ENCODE measurements at regions not wholly inside any gene's neighbourhood (a gene's known extent, or its start where the extent isn't known, plus 50 kb on each side); places are given as distances from the start of the nearest gene placed in this dataset.

DNA sequence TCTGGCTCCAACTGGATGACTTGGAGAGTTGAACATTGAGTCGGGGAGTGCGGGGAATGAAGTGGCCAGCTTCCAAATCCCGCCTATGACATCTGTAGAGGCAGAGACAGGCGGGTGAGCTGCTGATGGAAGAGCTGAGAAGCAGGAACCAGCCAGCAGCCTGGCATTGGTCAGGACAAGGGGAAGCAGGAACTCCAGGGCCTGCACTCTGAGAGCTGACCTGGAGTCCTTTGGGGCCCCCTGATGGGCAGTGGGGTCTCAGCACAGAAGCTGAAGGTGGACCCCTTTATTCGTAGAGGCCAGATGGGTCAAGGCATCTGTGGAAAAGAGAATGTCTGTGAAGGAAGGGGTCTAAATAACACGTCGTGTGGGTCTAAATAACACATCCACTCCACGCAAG lies 57.0 kb downstream of the SEC61G start:
- Histone ChIP-seq H3K9me3 (no peaks in the 10 kb centered on the region), H3K4me3 (no peak overlapping the region), H3K4me1 (no peaks in the 10 kb centered on the region), H3K27ac (no peak overlapping the region), H3K36me3 (no peaks in the 10 kb centered on the region), H3K27me3 (no peaks in the 10 kb centered on the region)
- intact Hi-C loops (cut with DNase I) = no loop called here
- TF ChIP-seq, protein P1, sequence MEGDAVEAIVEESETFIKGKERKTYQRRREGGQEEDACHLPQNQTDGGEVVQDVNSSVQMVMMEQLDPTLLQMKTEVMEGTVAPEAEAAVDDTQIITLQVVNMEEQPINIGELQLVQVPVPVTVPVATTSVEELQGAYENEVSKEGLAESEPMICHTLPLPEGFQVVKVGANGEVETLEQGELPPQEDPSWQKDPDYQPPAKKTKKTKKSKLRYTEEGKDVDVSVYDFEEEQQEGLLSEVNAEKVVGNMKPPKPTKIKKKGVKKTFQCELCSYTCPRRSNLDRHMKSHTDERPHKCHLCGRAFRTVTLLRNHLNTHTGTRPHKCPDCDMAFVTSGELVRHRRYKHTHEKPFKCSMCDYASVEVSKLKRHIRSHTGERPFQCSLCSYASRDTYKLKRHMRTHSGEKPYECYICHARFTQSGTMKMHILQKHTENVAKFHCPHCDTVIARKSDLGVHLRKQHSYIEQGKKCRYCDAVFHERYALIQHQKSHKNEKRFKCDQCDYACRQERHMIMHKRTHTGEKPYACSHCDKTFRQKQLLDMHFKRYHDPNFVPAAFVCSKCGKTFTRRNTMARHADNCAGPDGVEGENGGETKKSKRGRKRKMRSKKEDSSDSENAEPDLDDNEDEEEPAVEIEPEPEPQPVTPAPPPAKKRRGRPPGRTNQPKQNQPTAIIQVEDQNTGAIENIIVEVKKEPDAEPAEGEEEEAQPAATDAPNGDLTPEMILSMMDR (IDR thresholded peaks at IDR 0.05) = no peak
- DNase-seq (ENCODE audit: low spot score in 2 of 2) = no peak

- Histone ChIP-seq H3K27me3 (no peaks in the 10 kb centered on the region), H3K4me3 (no peak overlapping the region), H3K4me1 (no peaks in the 10 kb centered on the region), H3K27ac (no peak overlapping the region), H3K9me3 (no peaks in the 10 kb centered on the region), H3K36me3 (no peaks in the 10 kb centered on the region)
- no peak for DNase-seq (ENCODE audit: low spot score in 2 of 2)
- TF ChIP-seq, protein P1 (IDR thresholded peaks at IDR 0.05) = no peak
- intact Hi-C loops (cut with DNase I) = no loop called here
These were observed 59.3 kb downstream of the SEC61G start for GRCh38 chr7:54699715-54700114.

DNA sequence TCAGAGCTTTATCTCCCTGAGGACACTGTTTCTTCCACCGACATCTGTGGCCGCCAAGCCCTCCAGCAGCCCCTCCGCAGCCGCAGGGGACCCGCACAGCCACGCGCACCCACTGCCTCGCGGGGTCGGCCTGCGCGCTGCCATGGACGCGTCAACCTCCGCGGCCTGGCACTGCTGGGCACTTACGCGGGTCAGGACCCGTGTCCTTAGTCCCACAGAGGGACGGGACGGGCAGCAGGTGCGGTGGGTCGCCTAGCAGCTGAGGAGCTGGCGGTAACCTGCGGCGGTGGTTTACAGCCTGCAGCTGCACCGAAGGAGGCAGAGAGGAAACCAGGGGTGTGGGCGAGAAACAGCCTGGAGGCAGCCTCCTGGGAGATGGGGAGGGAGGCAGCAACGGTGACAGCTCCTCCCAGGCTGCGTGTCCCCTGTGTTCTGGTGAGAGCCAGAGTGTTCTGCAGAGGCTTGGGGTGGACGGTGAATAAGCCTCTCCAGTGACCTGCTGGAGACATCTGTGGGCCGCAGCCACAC lies 61.3 kb downstream of the SEC61G start:
- intact Hi-C loops (cut with DNase I) = no loop called here
- H3K27ac ChIP-seq = no peak overlapping the region
- no peaks in the 10 kb centered on the region for H3K4me1 ChIP-seq
- no peaks in the 10 kb centered on the region for H3K27me3 ChIP-seq
- no peak overlapping the region for H3K4me3 ChIP-seq
- TF ChIP-seq, protein P1 (IDR thresholded peaks at IDR 0.05) = no peak
- H3K9me3 ChIP-seq = no peaks in the 10 kb centered on the region
- no peak for DNase-seq (ENCODE audit: low spot score in 2 of 2)
- H3K36me3 ChIP-seq = no peaks in the 10 kb centered on the region

GRCh38 chr7:54690892-54691291 lies 68.1 kb downstream of the SEC61G start:
- H3K27ac ChIP-seq = no peak overlapping the region
- DNase-seq (ENCODE audit: low spot score in 2 of 2) = no peak
- no peaks in the 10 kb centered on the region for H3K4me1 ChIP-seq
- no peaks in the 10 kb centered on the region for H3K36me3 ChIP-seq
- no peak overlapping the region for H3K4me3 ChIP-seq
- intact Hi-C loops (cut with DNase I) = no loop called here
- TF ChIP-seq, protein P1 (IDR thresholded peaks at IDR 0.05) = no peak
- H3K9me3 ChIP-seq = no peaks in the 10 kb centered on the region
- H3K27me3 ChIP-seq = no peaks in the 10 kb centered on the region

DNA sequence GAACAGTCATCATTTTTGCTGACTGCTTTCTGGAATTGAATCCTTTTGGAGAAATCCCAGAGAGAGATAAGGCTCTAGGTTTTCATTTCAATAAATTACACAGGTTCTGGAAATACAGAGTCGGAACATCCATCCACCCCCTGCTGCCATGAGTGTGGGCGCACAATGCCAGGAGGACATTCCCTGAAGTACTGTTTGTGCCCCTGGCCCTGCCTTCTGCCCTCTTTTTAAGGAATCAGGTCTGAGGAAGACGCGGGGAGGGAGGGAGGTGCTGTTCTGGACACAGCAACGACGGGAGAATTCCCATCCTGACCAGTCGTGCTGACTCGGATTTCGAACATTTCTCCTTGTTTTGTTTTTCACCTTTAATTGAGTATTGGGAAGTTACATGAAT lies 69.0 kb downstream of the SEC61G start:
- no peak overlapping the region for H3K4me3 ChIP-seq
- H3K9me3 ChIP-seq = no peaks in the 10 kb centered on the region
- H3K36me3 ChIP-seq = no peaks in the 10 kb centered on the region
- no peak overlapping the region for H3K27ac ChIP-seq
- TF ChIP-seq, protein P1 (IDR thresholded peaks at IDR 0.05) = no peak
- H3K4me1 ChIP-seq = no peaks in the 10 kb centered on the region
- intact Hi-C loops (cut with DNase I) = no loop called here
- DNase-seq (ENCODE audit: low spot score in 2 of 2) = no peak
- H3K27me3 ChIP-seq = no peaks in the 10 kb centered on the region

Data from ascending aorta (tissue), 2 donors.